ENCODE measurements at regions not wholly inside any gene's neighbourhood (a gene's known extent, or its start where the extent isn't known, plus 50 kb on each side); places are given as distances from the start of the nearest gene placed in this dataset.

DNA sequence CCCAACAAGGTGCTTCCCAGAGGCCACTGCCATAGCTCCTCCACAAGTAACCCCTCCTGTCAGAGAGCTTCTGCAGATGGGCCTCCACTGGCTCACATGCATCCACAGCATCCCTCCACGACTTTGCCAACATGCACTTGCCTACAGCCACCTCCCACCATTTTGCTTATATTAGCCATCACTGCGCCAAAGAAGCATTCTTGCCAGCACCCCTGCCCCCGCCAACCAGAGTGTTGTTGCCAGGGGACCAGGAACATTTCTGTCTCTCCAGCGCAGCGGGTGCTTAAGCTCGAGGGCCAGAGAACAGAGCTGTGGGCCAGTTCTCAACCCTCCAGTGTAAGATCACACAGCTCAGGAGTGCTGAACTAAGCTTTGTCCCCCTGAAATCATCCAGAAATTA is 517.6 kb downstream of the PABPC4L start:
- TF ChIP-seq CTCF (IDR thresholded peaks at IDR 0.05; ENCODE audit: insufficient read depth, low read depth, low read length, missing control alignments): no peak
- DNase-seq (ENCODE audit: low read depth): no peak
- H3K4me3 ChIP-seq (ENCODE audit: low read length): no peak overlapping the region

DNA sequence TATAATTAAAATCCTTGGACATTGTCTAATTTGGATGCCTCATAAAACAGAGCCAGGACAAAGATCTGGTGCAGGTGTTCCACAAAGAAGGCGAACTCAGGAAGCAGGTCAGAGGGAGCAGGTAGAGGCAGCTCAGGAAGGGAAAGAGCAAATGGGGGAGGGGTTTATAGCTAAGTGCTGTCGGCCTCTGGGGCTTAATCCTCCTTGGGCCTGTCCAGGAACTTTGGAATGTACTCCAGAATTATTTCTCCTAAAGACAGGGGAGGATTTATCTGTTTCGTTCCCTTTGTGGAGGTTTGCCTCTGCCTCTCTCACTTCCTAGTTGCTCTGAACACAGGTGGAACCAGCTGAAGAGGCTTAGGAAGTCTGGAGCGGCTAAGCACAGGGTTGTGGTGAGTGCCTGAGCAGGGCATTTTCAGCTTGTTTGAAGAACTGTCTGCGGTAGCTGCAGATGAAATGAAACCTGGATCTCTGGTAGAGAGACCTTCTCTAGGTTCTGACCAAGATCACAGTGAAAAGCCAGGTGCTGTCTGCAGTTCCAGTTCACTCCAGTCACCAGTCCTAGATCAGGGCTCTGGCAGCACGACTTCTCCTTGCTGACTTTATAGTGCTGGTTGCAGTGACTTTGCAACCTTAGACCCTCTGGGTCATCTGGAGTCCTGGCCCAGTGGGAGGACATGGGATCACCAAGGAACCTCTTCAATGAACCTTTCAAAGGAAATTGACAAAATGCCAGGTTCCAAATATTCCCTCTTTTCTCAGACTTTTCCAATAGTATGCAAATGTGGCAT is 519.2 kb downstream of the PCDH10 start:
- DNase-seq (ENCODE audit: low read depth): no peak
- no peak for TF ChIP-seq CTCF (IDR thresholded peaks at IDR 0.05; ENCODE audit: insufficient read depth, low read depth, low read length, missing control alignments)
- H3K4me3 ChIP-seq (ENCODE audit: low read length): no peak overlapping the region

- TF ChIP-seq CTCF (IDR thresholded peaks at IDR 0.05; ENCODE audit: insufficient read depth, low read depth, low read length, missing control alignments): no peak
- no peak overlapping the region for H3K4me3 ChIP-seq (ENCODE audit: low read length)
- no peak for DNase-seq (ENCODE audit: low read depth)
These were observed 498.1 kb downstream of the PCDH10 start for GRCh38 chr4:133647206-133647605.

DNA sequence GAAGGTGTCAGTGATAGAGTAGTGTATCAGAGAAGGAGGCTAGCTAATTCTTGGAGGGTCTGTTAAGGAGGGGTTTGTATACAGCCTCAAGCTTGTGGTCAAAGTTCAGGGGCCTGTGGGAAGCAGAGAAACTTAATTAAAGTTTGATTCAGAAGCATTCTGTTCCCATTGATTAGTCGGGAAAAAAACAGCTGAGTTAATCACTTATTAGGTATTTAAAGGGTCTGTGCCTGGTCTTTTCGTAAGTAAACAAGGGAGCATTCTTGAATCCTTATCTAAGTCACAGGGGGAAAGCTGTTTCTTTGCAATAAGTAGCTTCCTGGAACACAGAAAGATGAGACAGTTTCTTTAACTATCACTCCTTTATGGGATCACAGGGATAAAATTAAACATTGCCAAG is 492.1 kb downstream of the PCDH10 start:
- no peak overlapping the region for H3K4me3 ChIP-seq (ENCODE audit: low read length)
- TF ChIP-seq CTCF (IDR thresholded peaks at IDR 0.05; ENCODE audit: insufficient read depth, low read depth, low read length, missing control alignments): no peak
- DNase-seq (ENCODE audit: low read depth): no peak

- no peak for TF ChIP-seq CTCF (IDR thresholded peaks at IDR 0.05; ENCODE audit: insufficient read depth, low read depth, low read length, missing control alignments)
- no peak for DNase-seq (ENCODE audit: low read depth)
- no peak overlapping the region for H3K4me3 ChIP-seq (ENCODE audit: low read length)
These were observed 489.7 kb downstream of the PCDH10 start for GRCh38 chr4:133638751-133639150.

DNA sequence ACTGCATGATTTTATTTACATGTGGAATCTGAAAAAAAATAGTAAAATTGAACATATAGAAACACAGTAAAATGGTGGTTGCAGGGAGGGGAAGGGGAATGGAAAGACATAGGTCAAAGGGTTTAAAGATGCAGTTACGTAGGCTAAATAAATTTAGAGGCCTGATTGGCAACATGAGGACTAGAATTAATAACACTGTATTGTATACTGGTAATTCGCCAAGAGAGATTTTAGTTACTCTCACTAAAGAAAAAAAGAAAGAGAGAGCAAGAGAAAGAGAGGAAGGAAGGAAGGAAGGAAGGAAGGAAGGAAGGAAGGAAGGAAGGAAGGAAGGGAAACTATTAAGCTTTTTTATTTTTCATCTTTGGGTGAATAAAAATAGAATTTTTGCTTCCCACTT is 488.1 kb downstream of the PCDH10 start:
- DNase-seq (ENCODE audit: low read depth): no peak
- TF ChIP-seq CTCF (IDR thresholded peaks at IDR 0.05; ENCODE audit: insufficient read depth, low read depth, low read length, missing control alignments): no peak
- no peak overlapping the region for H3K4me3 ChIP-seq (ENCODE audit: low read length)

- H3K4me3 ChIP-seq (ENCODE audit: low read length): no peak overlapping the region
- no peak for DNase-seq (ENCODE audit: low read depth)
- no peak for TF ChIP-seq CTCF (IDR thresholded peaks at IDR 0.05; ENCODE audit: insufficient read depth, low read depth, low read length, missing control alignments)
These were observed 475.6 kb downstream of the PCDH10 start for GRCh38 chr4:133624744-133625143.

Data from epithelial cell of esophagus (primary cell).